Osteocyte (in vitro differentiated cells): ENCODE measurements at regions not wholly inside any gene's neighbourhood (a gene's known extent, or its start where the extent isn't known, plus 50 kb on each side); places are given as distances from the start of the nearest gene placed in this dataset.
A peak's percentile ranks its signal among the peaks of the same experiment; 100 is the strongest.

Experiments
- DNase-seq: peaks from one replicate; pipeline ENCODE4 v3.0.0; 2021; ENCODE audit warnings: mixed read lengths; ENCODE audit not compliant: unreplicated experiment; ENCODE audit errors: extremely low spot score
- H3K27ac Mint-ChIP-seq: one replicate; pipeline ENCODE4 v1.8.0; 2021; ENCODE audit warnings: mild to moderate bottlenecking, mixed read lengths; ENCODE audit not compliant: unreplicated experiment
- H3K27me3 Mint-ChIP-seq: one replicate; pipeline ENCODE4 v1.8.0; 2021; ENCODE audit warnings: mixed read lengths; ENCODE audit not compliant: unreplicated experiment
- H3K36me3 Mint-ChIP-seq: one replicate; pipeline ENCODE4 v1.8.0; 2021; ENCODE audit warnings: mixed read lengths; ENCODE audit not compliant: unreplicated experiment
- H3K4me1 Mint-ChIP-seq: one replicate; pipeline ENCODE4 v1.8.0; 2021; ENCODE audit warnings: mixed read lengths; ENCODE audit not compliant: unreplicated experiment
- H3K4me3 Mint-ChIP-seq: one replicate; pipeline ENCODE4 v1.8.0; 2021; ENCODE audit warnings: mild to moderate bottlenecking, moderate library complexity, mixed read lengths; ENCODE audit not compliant: unreplicated experiment
- H3K9me3 Mint-ChIP-seq: one replicate; pipeline ENCODE4 v1.8.0; 2021; ENCODE audit warnings: mixed read lengths; ENCODE audit not compliant: unreplicated experiment
- TF ChIP-seq, protein P1 (sequence below): fragments of 200-600 bp; sonication (generic); IDR thresholded peaks from 2 replicates; pipeline ENCODE4 v1.5.0; 2021; ENCODE audit warnings: antibody characterized with exemption, mild to moderate bottlenecking, moderate library complexity

DNA sequence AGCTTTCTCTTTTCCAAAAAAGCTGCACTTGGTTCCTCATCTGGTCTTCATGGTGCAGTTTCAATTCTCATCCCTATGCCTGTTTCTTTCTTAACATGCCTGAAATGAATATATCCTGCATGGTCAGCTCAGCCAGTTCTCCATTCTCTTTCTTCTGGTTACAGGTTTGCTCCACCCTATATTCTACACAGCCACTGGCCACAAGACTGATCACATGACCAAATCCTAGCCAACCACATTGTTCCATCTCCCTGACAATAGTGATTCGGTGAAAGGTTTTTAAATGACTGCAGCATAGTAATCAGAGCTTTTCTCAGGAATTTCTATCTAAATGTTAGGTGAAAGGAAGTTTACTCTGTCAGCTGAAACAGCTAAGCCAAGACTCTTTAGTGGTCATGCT is 891.4 kb downstream of the METTL15 start:
- no peaks in the 10 kb centered on the region for H3K9me3 Mint-ChIP-seq
- no peaks in the 10 kb centered on the region for H3K4me1 Mint-ChIP-seq
- H3K27ac Mint-ChIP-seq: no peak overlapping the region

DNA sequence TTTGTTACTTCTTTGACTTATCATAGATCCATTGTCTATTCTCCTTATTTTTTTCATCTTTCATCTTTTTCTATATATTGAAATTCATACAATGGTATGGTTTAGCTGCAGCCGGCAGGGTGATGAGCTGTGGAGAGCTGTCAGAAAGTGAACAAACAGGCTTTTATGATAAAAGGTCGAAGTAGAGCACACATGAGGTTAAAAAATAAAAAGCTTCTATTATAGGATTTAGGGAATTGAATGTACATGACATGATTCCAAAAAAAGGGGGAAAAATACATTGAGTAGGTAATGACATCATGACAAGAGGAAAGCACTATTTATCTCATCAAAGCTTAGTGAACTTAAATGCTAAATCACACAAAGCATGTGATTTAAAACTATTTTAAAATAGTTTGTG is 884.8 kb downstream of the METTL15 start:
- H3K36me3 Mint-ChIP-seq: no peaks in the 10 kb centered on the region
- H3K4me1 Mint-ChIP-seq: no peaks in the 10 kb centered on the region
- no peaks in the 10 kb centered on the region for H3K27me3 Mint-ChIP-seq
- DNase-seq: no peak
- no peak overlapping the region for H3K27ac Mint-ChIP-seq
- TF ChIP-seq, protein P1, sequence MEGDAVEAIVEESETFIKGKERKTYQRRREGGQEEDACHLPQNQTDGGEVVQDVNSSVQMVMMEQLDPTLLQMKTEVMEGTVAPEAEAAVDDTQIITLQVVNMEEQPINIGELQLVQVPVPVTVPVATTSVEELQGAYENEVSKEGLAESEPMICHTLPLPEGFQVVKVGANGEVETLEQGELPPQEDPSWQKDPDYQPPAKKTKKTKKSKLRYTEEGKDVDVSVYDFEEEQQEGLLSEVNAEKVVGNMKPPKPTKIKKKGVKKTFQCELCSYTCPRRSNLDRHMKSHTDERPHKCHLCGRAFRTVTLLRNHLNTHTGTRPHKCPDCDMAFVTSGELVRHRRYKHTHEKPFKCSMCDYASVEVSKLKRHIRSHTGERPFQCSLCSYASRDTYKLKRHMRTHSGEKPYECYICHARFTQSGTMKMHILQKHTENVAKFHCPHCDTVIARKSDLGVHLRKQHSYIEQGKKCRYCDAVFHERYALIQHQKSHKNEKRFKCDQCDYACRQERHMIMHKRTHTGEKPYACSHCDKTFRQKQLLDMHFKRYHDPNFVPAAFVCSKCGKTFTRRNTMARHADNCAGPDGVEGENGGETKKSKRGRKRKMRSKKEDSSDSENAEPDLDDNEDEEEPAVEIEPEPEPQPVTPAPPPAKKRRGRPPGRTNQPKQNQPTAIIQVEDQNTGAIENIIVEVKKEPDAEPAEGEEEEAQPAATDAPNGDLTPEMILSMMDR: no peak
- H3K9me3 Mint-ChIP-seq: no peaks in the 10 kb centered on the region
- H3K4me3 Mint-ChIP-seq: no peak overlapping the region

More for the DNA sequence above, 891.4 kb downstream of the METTL15 start:
- no peaks in the 10 kb centered on the region for H3K27me3 Mint-ChIP-seq
- TF ChIP-seq, protein P1: no peak
- H3K36me3 Mint-ChIP-seq: no peaks in the 10 kb centered on the region
- no peak overlapping the region for H3K4me3 Mint-ChIP-seq
- DNase-seq: no peak

DNA sequence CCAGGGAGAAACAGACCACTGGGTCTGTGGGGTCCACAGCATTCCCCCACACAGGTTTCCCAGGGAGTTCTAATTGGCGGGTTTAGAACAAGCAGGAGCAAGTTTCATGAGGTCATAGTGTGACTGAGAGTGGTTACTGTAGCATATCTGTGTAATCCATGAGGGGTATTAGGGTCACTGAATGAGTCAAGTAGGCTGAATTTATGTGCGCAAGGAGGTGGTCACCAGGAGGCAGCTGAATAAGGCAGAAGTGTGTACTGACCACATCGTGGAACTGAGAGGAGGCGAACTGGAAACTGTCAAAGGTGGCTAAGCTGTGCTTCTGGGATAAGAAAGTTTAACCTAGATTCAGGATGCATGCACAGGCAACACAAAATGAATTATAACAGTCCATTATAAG is 876.0 kb downstream of the METTL15 start:
- no peak overlapping the region for H3K27ac Mint-ChIP-seq

DNA sequence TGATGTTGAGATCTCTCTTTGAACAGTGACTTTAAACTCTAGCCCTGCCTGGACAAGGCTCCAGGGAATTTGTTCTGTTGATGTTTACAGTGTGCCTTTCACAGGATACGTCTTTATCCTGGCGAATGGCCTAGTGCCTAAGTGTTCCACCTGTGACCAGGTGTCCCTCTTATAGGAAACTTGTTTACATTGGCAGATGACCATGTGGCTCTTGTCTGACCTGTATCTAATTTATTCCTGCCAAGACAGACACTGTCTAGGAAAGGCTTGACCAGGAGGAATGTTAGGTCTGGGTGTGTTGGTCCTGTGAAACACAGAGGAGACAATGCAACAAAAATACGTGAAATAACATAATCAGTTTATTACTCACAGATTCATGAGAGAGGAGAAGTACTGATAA is 875.6 kb downstream of the METTL15 start:
- DNase-seq: no peak
- Mint-ChIP-seq H3K36me3 (no peaks in the 10 kb centered on the region), H3K4me1 (peaks cover 14% of the 10 kb centered on the region), H3K27me3 (no peaks in the 10 kb centered on the region), H3K4me3 (no peak overlapping the region), H3K9me3 (no peaks in the 10 kb centered on the region), H3K27ac (no peak overlapping the region)
- TF ChIP-seq, protein P1: no peak

More for the DNA sequence above, 876.0 kb downstream of the METTL15 start:
- no peak for DNase-seq
- Mint-ChIP-seq H3K4me1 (peaks cover 14% of the 10 kb centered on the region), H3K4me3 (no peak overlapping the region), H3K9me3 (no peaks in the 10 kb centered on the region), H3K36me3 (no peaks in the 10 kb centered on the region), H3K27me3 (no peaks in the 10 kb centered on the region)
- TF ChIP-seq, protein P1: no peak

DNA sequence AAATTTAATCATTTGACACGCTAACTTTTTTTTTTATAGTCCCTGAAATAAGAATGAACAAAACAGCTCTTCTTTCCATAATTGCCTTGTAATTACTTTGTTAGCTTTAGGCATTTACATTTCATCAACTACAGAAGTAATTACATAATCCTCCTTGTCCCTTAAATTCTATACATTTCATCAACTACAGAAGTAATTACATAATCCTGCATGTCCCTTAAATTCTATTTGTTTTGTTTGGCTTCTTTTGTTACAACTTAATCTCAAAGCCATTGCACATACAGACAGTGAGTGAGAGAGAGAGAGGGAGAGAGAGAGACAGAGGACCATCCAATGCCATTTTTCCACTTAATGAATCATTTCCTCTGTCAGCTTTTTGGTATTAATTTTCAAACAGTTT is 873.2 kb downstream of the METTL15 start:
- Mint-ChIP-seq H3K4me1 (peaks cover 14% of the 10 kb centered on the region), H3K36me3 (no peaks in the 10 kb centered on the region), H3K4me3 (no peak overlapping the region), H3K27ac (peak overlapping the region; percentile 69), H3K9me3 (no peaks in the 10 kb centered on the region), H3K27me3 (no peaks in the 10 kb centered on the region)
- TF ChIP-seq, protein P1: no peak
- DNase-seq: no peak
